K562 (cell line): ENCODE measurements at regions not wholly inside any gene's neighbourhood (a gene's known extent, or its start where the extent isn't known, plus 50 kb on each side); places are given as distances from the start of the nearest gene placed in this dataset.

Experiments used
- ATAC-seq: fragments of 200-7000 bp; cut with Tn5 transposase; 3 replicates; pipeline ENCODE4 v1.9.1; 2020; ENCODE audit warnings: moderate library complexity
- BruUV-seq: library from RNA; stranded (reverse); fragments of 400-500 nt; replicated peaks from 2 replicates; lab custom pipeline; 2021; lab: Mats Ljungman, UMichigan
- CTCF ChIA-PET: fragments of 300-600 bp; formaldehyde crosslinking; extraction: SDS; loops from one replicate; lab custom pipeline; 2021; ENCODE audit warnings: low intra/inter-chr PET ratio; lab: Yijun Ruan, JAX
- POLR2A ChIA-PET: fragments of 300-600, 350-650 bp; sonication (Branson Sonifier 250); formaldehyde crosslinking; extraction: SDS; loops from one replicate; lab custom pipeline; 2021; ENCODE audit warnings: antibody characterized with exemption, inconsistent platforms; lab: Yijun Ruan, JAX
- DNase-seq, 4 experiments: peaks; one replicate each; pipeline versions ENCODE4 v3.0.0 to v3.0.0-alpha.2; 2011 to 2018; ENCODE audit warnings: low spot score in 3 of 4, mixed read lengths in 3 of 4; ENCODE audit errors: extremely low read depth in 1 of 4
- FAIRE-seq: peaks from 2 replicates; lab custom pipeline; 2011; peaks lifted over from hg19 to GRCh38; lab: Jason Lieb, UNC
- H2AFZ ChIP-seq: 2 replicates; pipeline ENCODE4 v1.6.0; 2011; ENCODE audit warnings: low read depth, low read length, control low read depth, inconsistent platforms
- H3K27ac ChIP-seq: fragments of 200-600 bp; 3 replicates; pipeline ENCODE4 v1.8.0; 2011; ENCODE audit warnings: low read depth, mild to moderate bottlenecking, control low read depth, inconsistent platforms, low read length, moderate library complexity, mixed read lengths; ENCODE audit errors: extremely low read depth
- H3K27me3 ChIP-seq, 2 experiments: fragments of 300-600 bp in 1 of 2; 2 replicates in 1 of 2; 3 replicates in 1 of 2; pipeline versions ENCODE4 v1.6.0 to v1.8.0; 2011; ENCODE audit warnings: inconsistent platforms in 2 of 2, low read length in 2 of 2, mild to moderate bottlenecking in 1 of 2, mixed read lengths in 1 of 2, moderate library complexity in 1 of 2; ENCODE audit not compliant: control insufficient read depth in 2 of 2, insufficient read depth in 2 of 2
- H3K36me3 ChIP-seq: fragments of 300-600 bp; 3 replicates; pipeline ENCODE4 v1.8.0; 2011; ENCODE audit warnings: mild to moderate bottlenecking, low read length, inconsistent platforms; ENCODE audit not compliant: control insufficient read depth, insufficient read depth
- H3K4me1 ChIP-seq, 2 experiments: fragments of 200-600 bp in 1 of 2; replicated peaks in 1 of 2; 2 replicates in 1 of 2; 3 replicates in 1 of 2; pipeline versions ENCODE4 v1.5.1 to v1.8.0; 2011; ENCODE audit warnings: inconsistent platforms in 2 of 2, low read length in 2 of 2, mild to moderate bottlenecking in 1 of 2, mixed read lengths in 1 of 2, moderate library complexity in 1 of 2; ENCODE audit not compliant: control insufficient read depth in 2 of 2, insufficient read depth in 2 of 2
- H3K4me2 ChIP-seq: 2 replicates; pipeline ENCODE4 v1.6.1; 2011; ENCODE audit warnings: low read length, control low read depth, inconsistent platforms, mixed read lengths; ENCODE audit not compliant: insufficient read depth
- H3K4me3 ChIP-seq: fragments of 200-600 bp; sonication (generic), shearing (Covaris generic); 2 replicates; pipeline ENCODE4 v1.5.1; 2016; ENCODE audit warnings: control low read depth, inconsistent platforms
- H3K79me2 ChIP-seq: fragments of 200-600 bp; 3 replicates; pipeline ENCODE4 v1.8.0; 2011; ENCODE audit warnings: low read length, inconsistent platforms; ENCODE audit not compliant: control insufficient read depth, insufficient read depth
- H3K9ac ChIP-seq, 2 experiments: 2 replicates each; pipeline versions ENCODE4 v1.6.0 to v1.6.1; 2011; ENCODE audit warnings: low read depth in 2 of 2, low read length in 2 of 2, control low read depth in 1 of 2, inconsistent platforms in 1 of 2, mild to moderate bottlenecking in 1 of 2, mixed read lengths in 1 of 2; ENCODE audit not compliant: insufficient read depth in 1 of 2
- H3K9me1 ChIP-seq: one replicate; pipeline ENCODE4 v1.6.0; 2011; ENCODE audit warnings: inconsistent platforms, mild to moderate bottlenecking, low read length, moderate library complexity; ENCODE audit not compliant: control insufficient read depth, insufficient read depth
- H3K9me3 ChIP-seq: replicated peaks from 2 replicates; pipeline ENCODE4 v1.5.1; 2011; ENCODE audit warnings: low read depth, low read length, inconsistent platforms; ENCODE audit not compliant: control insufficient read depth, insufficient read depth
- H4K20me1 ChIP-seq: replicated peaks from 2 replicates; pipeline ENCODE4 v1.6.1; 2011; ENCODE audit warnings: low read length, inconsistent platforms, mixed read lengths; ENCODE audit not compliant: control insufficient read depth, insufficient read depth
- DDX20 ChIP-seq: fragments of 450-650 bp; IDR thresholded peaks from 2 replicates; pipeline ENCODE4 v1.6.1; 2016; ENCODE audit warnings: missing genetic modification characterization, low read depth, mild to moderate bottlenecking, missing compliant biosample characterization, moderate library complexity
- E2F6 ChIP-seq, 2 experiments: IDR thresholded peaks; 2 replicates each; pipeline ENCODE4 v1.6.1; 2011; ENCODE audit warnings: borderline replicate concordance in 1 of 2, control low read depth in 1 of 2, low read depth in 1 of 2, low read length in 1 of 2, mild to moderate bottlenecking in 1 of 2, mixed read lengths in 1 of 2, moderate library complexity in 1 of 2; ENCODE audit not compliant: insufficient read depth in 1 of 2, insufficient read length in 1 of 2, poor library complexity in 1 of 2, severe bottlenecking in 1 of 2; ENCODE audit errors: extremely low read depth in 1 of 2
- KDM1A ChIP-seq, 2 experiments: fragments of 450-650 bp; IDR thresholded peaks; 2 replicates each; pipeline ENCODE4 v1.6.1; 2016; ENCODE audit warnings: mild to moderate bottlenecking in 2 of 2
- L3MBTL2 ChIP-seq: fragments of 450-650 bp; IDR thresholded peaks from 2 replicates; pipeline ENCODE4 v1.6.1; 2016; ENCODE audit warnings: mild to moderate bottlenecking, moderate library complexity
- NRF1 ChIP-seq, 2 experiments: fragments of 450-650 bp; IDR thresholded peaks in 1 of 2; conservative IDR thresholded peaks in 1 of 2; 2 replicates each; pipeline ENCODE4 v1.6.1; 2014; ENCODE audit warnings: mild to moderate bottlenecking in 2 of 2
- POLR2AphosphoS5 ChIP-seq: IDR thresholded peaks from 2 replicates; pipeline ENCODE4 v1.6.1; 2011; ENCODE audit warnings: mild to moderate bottlenecking, low read depth, low read length, moderate library complexity; ENCODE audit not compliant: control insufficient read depth, insufficient read depth
- TAL1 ChIP-seq: fragments of 450-650 bp; IDR thresholded peaks from 2 replicates; pipeline ENCODE4 v1.6.1; 2016; ENCODE audit warnings: mild to moderate bottlenecking
- THRB ChIP-seq: fragments of 450-650 bp; formaldehyde crosslinking; conservative IDR thresholded peaks from 2 replicates; pipeline ENCODE4 v1.4.0; 2022; ENCODE audit warnings: mild to moderate bottlenecking, missing genetic modification characterization
- ZBTB33 ChIP-seq: sonication (generic); formaldehyde crosslinking; IDR thresholded peaks from 2 replicates; pipeline ENCODE4 v1.8.1; 2023; ENCODE audit warnings: mild to moderate bottlenecking, missing genetic modification reagents
- ZBTB5 ChIP-seq: fragments of 450-650 bp; IDR thresholded peaks from 2 replicates; pipeline ENCODE4 v1.6.1; 2017; ENCODE audit warnings: antibody characterized with exemption
- ZNF592 ChIP-seq: fragments of 450-650 bp; IDR thresholded peaks from 2 replicates; pipeline ENCODE4 v1.6.1; 2017; ENCODE audit warnings: antibody characterized with exemption, mild to moderate bottlenecking
- WGBS: fragments of 100-300 bp; shearing (Covaris generic); methylation state at CpG from one replicate; pipeline ENCODE4 v1.1.6; 2016; ENCODE audit warnings: low coverage, mixed read lengths; ENCODE audit not compliant: insufficient coverage; ENCODE audit errors: missing lambda C conversion rate; 5-methylcytosine and 5-hydroxymethylcytosine counted together
- in situ Hi-C: fragments of 300-500 bp; cut with MboI; formaldehyde crosslinking; loops from 4 replicates; pipeline ENCODE4 v1.15.0; 2018; ENCODE audit warnings: inconsistent platforms, mixed read lengths
- intact Hi-C: fragments of 100-400 bp; cut with micrococcal nuclease; formaldehyde crosslinking; loops from 2 replicates; pipeline ENCODE4 v1.14.2; 2022

GRCh38 chr10:83926606-83927005 lies 212.7 kb upstream of the GHITM start:
- intact Hi-C loops, result no loop called here
- H3K9ac ChIP-seq, result no peak overlapping the region
- H3K9me3 ChIP-seq, result no peaks in the 10 kb centered on the region
- in situ Hi-C loops, result no loop called here
- POLR2A ChIA-PET, result interaction anchor here (0.9 kb wide), 1 partner anchor 31 kb away, joined by 4 read pairs; no protein-coding TSS in a partner anchor
- ATAC-seq (no peak), FAIRE-seq (no peak), DNase-seq (no peak)
- H3K36me3 ChIP-seq, result no peaks in the 10 kb centered on the region
- H3K4me3 ChIP-seq, result no peak overlapping the region
- no peaks in the 10 kb centered on the region for H3K27me3 ChIP-seq
- no TSS peak for BruUV-seq
- no peaks in the 10 kb centered on the region for H3K4me1 ChIP-seq
- H3K27ac ChIP-seq, result no peak overlapping the region
- H3K4me2 ChIP-seq, result no peak overlapping the region
- 0% methylated on average over 2 of the region's 2 CpGs for WGBS
- CTCF ChIA-PET, result no interaction called here
- no peaks in the 10 kb centered on the region for H4K20me1 ChIP-seq
- H3K79me2 ChIP-seq, result no peaks in the 10 kb centered on the region
- H3K9me1 ChIP-seq, result no peaks in the 10 kb centered on the region
- H2AFZ ChIP-seq, result no peak overlapping the region
- TF ChIP-seq TAL1, result no peak
- TF ChIP-seq ZBTB5, result no peak
- TF ChIP-seq NRF1 (conservative IDR thresholded peaks at IDR 0.05 in 1 of 2, IDR thresholded peaks at IDR 0.05 in 1 of 2), result no peak
- no peak for TF ChIP-seq E2F6 (IDR thresholded peaks at IDR 0.05; ENCODE audit: borderline replicate concordance in 1 of 2, extremely low read depth in 1 of 2, insufficient read depth in 1 of 2, insufficient read length in 1 of 2, low read depth in 1 of 2, low read length in 1 of 2, poor library complexity in 1 of 2, severe bottlenecking in 1 of 2)
- TF ChIP-seq THRB (CRISPR knock-in tag), result no peak
- no peak for TF ChIP-seq DDX20 (tag)
- no peak for TF ChIP-seq ZNF592
- no peak for TF ChIP-seq L3MBTL2
- TF ChIP-seq KDM1A (IDR thresholded peaks at IDR 0.05), result no peak
- no peak for TF ChIP-seq ZBTB33 (CRISPR knock-in tag)
- TF ChIP-seq POLR2AphosphoS5, result no peak
